ENCODE measurements at regions not wholly inside any gene's neighbourhood (a gene's known extent, or its start where the extent isn't known, plus 50 kb on each side); places are given as distances from the start of the nearest gene placed in this dataset.
A peak's percentile ranks its signal among the peaks of the same experiment; 100 is the strongest.

DNA sequence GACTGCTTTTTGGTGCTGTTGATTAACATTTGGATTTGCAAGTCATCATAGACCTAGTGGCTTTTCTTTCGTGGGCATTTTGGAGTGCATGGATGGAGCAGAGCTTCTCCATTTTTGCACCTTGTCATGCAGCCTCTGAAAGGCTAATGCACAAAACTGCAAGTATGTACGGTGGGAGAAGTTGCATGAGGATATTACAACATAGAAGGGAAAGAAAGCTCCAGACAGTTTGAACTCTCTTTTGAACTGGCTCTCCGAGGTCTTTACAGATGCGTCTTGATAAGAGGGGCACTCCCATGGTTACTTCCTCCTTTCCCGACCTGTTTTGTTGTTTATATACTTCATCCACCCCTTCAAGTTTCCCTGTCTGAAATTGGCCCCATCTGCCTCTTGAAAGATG lies 147.1 kb upstream of the GBE1 start:
- Histone ChIP-seq H4K20me1 (ENCODE audit: insufficient read depth, low read length) (no peaks in the 10 kb centered on the region), H3K9ac (ENCODE audit: insufficient read depth, low read length, poor library complexity, severe bottlenecking) (no peak overlapping the region), H3K79me2 (ENCODE audit: insufficient read depth, low read length) (no peaks in the 10 kb centered on the region), H2AFZ (ENCODE audit: insufficient read depth, low read depth, low read length, poor library complexity, severe bottlenecking) (no peak overlapping the region), H3K36me3 (replicated peaks in 1 of 2; ENCODE audit: control insufficient read depth in 1 of 2, insufficient read depth in 2 of 2, low read length in 2 of 2) (no peaks in the 10 kb centered on the region), H3K9me3 (replicated peaks in 1 of 2; ENCODE audit: control insufficient read depth in 1 of 2, insufficient read depth in 1 of 2, low read length in 2 of 2) (no peaks in the 10 kb centered on the region), H3K4me2 (replicated peaks; ENCODE audit: extremely low read depth, low read length, poor library complexity, severe bottlenecking) (peak overlapping the region; percentile 9), H3K4me3 (replicated peaks in 1 of 3; ENCODE audit: low read depth in 2 of 3, low read length in 3 of 3) (no peak overlapping the region), H3K4me1 (ENCODE audit: control insufficient read depth in 1 of 2, insufficient read depth in 2 of 2, low read length in 2 of 2) (peaks cover 6 to 12% of the 10 kb centered on the region in 2 donors), H3K27ac (ENCODE audit: low read depth in 1 of 2, low read length in 2 of 2) (no peak overlapping the region), H3K27me3 (ENCODE audit: control insufficient read depth in 2 of 2, insufficient read depth in 2 of 2, low read length in 2 of 2) (no peaks in the 10 kb centered on the region)
- Mint-ChIP-seq H3K4me3 (peak overlapping the region in 1 of 2 donors; percentile 80), H3K27me3 (ENCODE audit: low read depth in 3 of 3) (no peaks in the 10 kb centered on the region), H3K36me3 (no peaks in the 10 kb centered on the region), H3K4me1 (peaks cover 16% of the 10 kb centered on the region), H3K9me3 (peaks cover 0 to 4% (median 2%) of the 10 kb centered on the region in 7 donors), H3K27ac (peak overlapping the region in 3 of 7 donors; percentile 1 to 22 (median 12))
- peak; percentile 2 to 9 (median 6) for DNase-seq
- intact Hi-C loops (cut with micrococcal nuclease) = no loop called here
- TF ChIP-seq, protein P1, sequence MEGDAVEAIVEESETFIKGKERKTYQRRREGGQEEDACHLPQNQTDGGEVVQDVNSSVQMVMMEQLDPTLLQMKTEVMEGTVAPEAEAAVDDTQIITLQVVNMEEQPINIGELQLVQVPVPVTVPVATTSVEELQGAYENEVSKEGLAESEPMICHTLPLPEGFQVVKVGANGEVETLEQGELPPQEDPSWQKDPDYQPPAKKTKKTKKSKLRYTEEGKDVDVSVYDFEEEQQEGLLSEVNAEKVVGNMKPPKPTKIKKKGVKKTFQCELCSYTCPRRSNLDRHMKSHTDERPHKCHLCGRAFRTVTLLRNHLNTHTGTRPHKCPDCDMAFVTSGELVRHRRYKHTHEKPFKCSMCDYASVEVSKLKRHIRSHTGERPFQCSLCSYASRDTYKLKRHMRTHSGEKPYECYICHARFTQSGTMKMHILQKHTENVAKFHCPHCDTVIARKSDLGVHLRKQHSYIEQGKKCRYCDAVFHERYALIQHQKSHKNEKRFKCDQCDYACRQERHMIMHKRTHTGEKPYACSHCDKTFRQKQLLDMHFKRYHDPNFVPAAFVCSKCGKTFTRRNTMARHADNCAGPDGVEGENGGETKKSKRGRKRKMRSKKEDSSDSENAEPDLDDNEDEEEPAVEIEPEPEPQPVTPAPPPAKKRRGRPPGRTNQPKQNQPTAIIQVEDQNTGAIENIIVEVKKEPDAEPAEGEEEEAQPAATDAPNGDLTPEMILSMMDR (IDR thresholded peaks at IDR 0.05) = no peak
- WGBS (ENCODE audit: insufficient coverage) = 0% methylated on average over 2 of the region's 5 CpGs

DNA sequence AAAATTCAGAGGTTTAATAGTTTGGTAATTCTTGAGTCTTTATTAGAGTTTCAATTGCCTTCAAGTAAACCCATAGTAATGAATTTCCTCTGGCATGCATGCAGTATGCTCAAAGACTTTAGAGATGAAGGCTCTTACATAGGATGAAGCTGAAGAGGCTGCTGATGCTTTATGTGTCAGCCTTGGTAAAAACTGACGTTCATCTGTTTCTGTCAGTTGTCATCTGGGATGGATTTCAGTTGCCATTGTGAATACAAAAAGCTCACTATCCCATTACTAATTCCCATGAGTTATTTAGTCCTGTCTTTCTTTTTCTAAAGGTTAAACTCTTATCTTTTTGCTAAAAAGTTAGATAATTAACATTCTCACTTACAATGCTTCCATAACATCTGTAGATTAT lies 136.9 kb upstream of the GBE1 start:
- no peak overlapping the region for H3K9ac ChIP-seq (ENCODE audit: insufficient read depth, low read length, poor library complexity, severe bottlenecking)
- no peak overlapping the region for H3K27ac ChIP-seq (ENCODE audit: low read depth in 1 of 2, low read length in 2 of 2)
- H3K4me3 Mint-ChIP-seq = no peak overlapping the region
- H3K4me3 ChIP-seq (replicated peaks in 1 of 3; ENCODE audit: low read depth in 2 of 3, low read length in 3 of 3) = no peak overlapping the region
- H3K27ac Mint-ChIP-seq = no peak overlapping the region
- H3K27me3 Mint-ChIP-seq (ENCODE audit: low read depth in 3 of 3) = peaks cover 0 to 1% (median 0%) of the 10 kb centered on the region in 3 donors
- no peaks in the 10 kb centered on the region for H4K20me1 ChIP-seq (ENCODE audit: insufficient read depth, low read length)
- H3K4me1 ChIP-seq (ENCODE audit: control insufficient read depth in 1 of 2, insufficient read depth in 2 of 2, low read length in 2 of 2) = no peaks in the 10 kb centered on the region
- peaks cover 0 to 5% (median 1%) of the 10 kb centered on the region in 7 donors for H3K9me3 Mint-ChIP-seq
- intact Hi-C loops (cut with micrococcal nuclease) = no loop called here
- no peaks in the 10 kb centered on the region for H3K27me3 ChIP-seq (ENCODE audit: control insufficient read depth in 2 of 2, insufficient read depth in 2 of 2, low read length in 2 of 2)
- no CpG with 5 or more reads among the region's 1 CpG for WGBS (ENCODE audit: insufficient coverage)
- DNase-seq = no peak
- H3K9me3 ChIP-seq (replicated peaks in 1 of 2; ENCODE audit: control insufficient read depth in 1 of 2, insufficient read depth in 1 of 2, low read length in 2 of 2) = no peaks in the 10 kb centered on the region
- H3K36me3 ChIP-seq (replicated peaks in 1 of 2; ENCODE audit: control insufficient read depth in 1 of 2, insufficient read depth in 2 of 2, low read length in 2 of 2) = no peaks in the 10 kb centered on the region
- TF ChIP-seq, protein P1 (IDR thresholded peaks at IDR 0.05) = no peak
- no peaks in the 10 kb centered on the region for H3K79me2 ChIP-seq (ENCODE audit: insufficient read depth, low read length)
- H3K36me3 Mint-ChIP-seq = no peaks in the 10 kb centered on the region
- no peak overlapping the region for H3K4me2 ChIP-seq (replicated peaks; ENCODE audit: extremely low read depth, low read length, poor library complexity, severe bottlenecking)
- no peak overlapping the region for H2AFZ ChIP-seq (ENCODE audit: insufficient read depth, low read depth, low read length, poor library complexity, severe bottlenecking)
- peaks cover 2% of the 10 kb centered on the region for H3K4me1 Mint-ChIP-seq

All from CD14-positive monocyte (primary cell).